Neuronal stem cell (in vitro differentiated cells): ENCODE measurements at regions not wholly inside any gene's neighbourhood (a gene's known extent, or its start where the extent isn't known, plus 50 kb on each side); places are given as distances from the start of the nearest gene placed in this dataset.

Source experiments
- DNase-seq: peaks from one replicate; pipeline ENCODE4 v3.0.0-alpha.2; 2013; ENCODE audit warnings: low spot score
- H2AFZ ChIP-seq: one replicate; pipeline ENCODE4 v1.6.1; 2013; ENCODE audit warnings: mild to moderate bottlenecking, low read length, inconsistent platforms
- H2AK5ac ChIP-seq: 2 replicates; pipeline ENCODE4 v1.6.1; 2013; ENCODE audit warnings: low read depth, mild to moderate bottlenecking, inconsistent platforms, low read length, moderate library complexity, mixed read lengths
- H2BK120ac ChIP-seq: 2 replicates; pipeline ENCODE4 v1.6.1; 2013; ENCODE audit warnings: low read depth, mild to moderate bottlenecking, inconsistent platforms, low read length, moderate library complexity, mixed read lengths
- H2BK12ac ChIP-seq: one replicate; pipeline ENCODE4 v1.6.1; 2013; ENCODE audit warnings: low read length, inconsistent platforms
- H2BK15ac ChIP-seq: 2 replicates; pipeline ENCODE4 v1.6.1; 2013; ENCODE audit warnings: mild to moderate bottlenecking, low read length, inconsistent platforms, mixed read lengths
- H2BK5ac ChIP-seq: one replicate; pipeline ENCODE4 v1.6.1; 2013; ENCODE audit warnings: inconsistent platforms, mild to moderate bottlenecking, low read length, moderate library complexity
- H3K14ac ChIP-seq: one replicate; pipeline ENCODE4 v1.6.1; 2013; ENCODE audit warnings: low read length, inconsistent platforms
- H3K18ac ChIP-seq: 2 replicates; pipeline ENCODE4 v1.6.1; 2013; ENCODE audit warnings: low read length, inconsistent platforms
- H3K23ac ChIP-seq: 2 replicates; pipeline ENCODE4 v1.6.1; 2013; ENCODE audit warnings: low read depth, mild to moderate bottlenecking, mixed read lengths, low read length, inconsistent platforms; ENCODE audit not compliant: poor library complexity
- H3K27ac ChIP-seq: replicated peaks from 3 replicates; pipeline ENCODE4 v1.5.1; 2013; ENCODE audit warnings: low read length, inconsistent platforms
- H3K27me3 ChIP-seq, 3 experiments: 2 replicates each; pipeline ENCODE4 v1.6.1; 2013; ENCODE audit warnings: low read length in 3 of 3, mild to moderate bottlenecking in 2 of 3, inconsistent platforms in 1 of 3, low read depth in 1 of 3, mixed read lengths in 1 of 3, moderate library complexity in 1 of 3; ENCODE audit not compliant: control insufficient read depth in 3 of 3, insufficient read depth in 3 of 3
- H3K36me3 ChIP-seq, 2 donors: replicated peaks in 1 of 2; 2 replicates each; pipeline ENCODE4 v1.6.1; 2013; ENCODE audit warnings: low read length in 2 of 2; ENCODE audit not compliant: control insufficient read depth in 2 of 2, insufficient read depth in 2 of 2
- H3K4ac ChIP-seq: 2 replicates; pipeline ENCODE4 v1.6.1; 2013; ENCODE audit warnings: inconsistent platforms, mild to moderate bottlenecking, low read length, moderate library complexity
- H3K4me1 ChIP-seq, 2 donors: 1 replicate in 1 of 2; 2 replicates in 1 of 2; pipeline ENCODE4 v1.6.1; 2013; ENCODE audit warnings: low read length in 2 of 2, low read depth in 1 of 2; ENCODE audit not compliant: control insufficient read depth in 2 of 2, insufficient read depth in 1 of 2
- H3K4me2 ChIP-seq: one replicate; pipeline ENCODE4 v1.6.1; 2013; ENCODE audit warnings: mild to moderate bottlenecking, low read length, inconsistent platforms; ENCODE audit not compliant: insufficient read depth, poor library complexity, severe bottlenecking
- H3K4me3 ChIP-seq, 2 donors: 2 replicates each; pipeline ENCODE4 v1.5.1; 2013; ENCODE audit warnings: low read length in 2 of 2, mild to moderate bottlenecking in 2 of 2, inconsistent platforms in 1 of 2, moderate library complexity in 1 of 2
- H3K79me1 ChIP-seq: one replicate; pipeline ENCODE4 v1.6.1; 2013; ENCODE audit warnings: low read depth, mild to moderate bottlenecking, inconsistent platforms, low read length, moderate library complexity
- H3K9ac ChIP-seq: one replicate; pipeline ENCODE4 v1.6.1; 2013; ENCODE audit warnings: mild to moderate bottlenecking, low read depth, low read length, inconsistent platforms; ENCODE audit not compliant: poor library complexity
- H3K9me3 ChIP-seq, 2 donors: replicated peaks in 1 of 2; 2 replicates each; pipeline versions ENCODE3 to v1.6.1; 2013; ENCODE audit warnings: low read length in 2 of 2, mild to moderate bottlenecking in 2 of 2, inconsistent platforms in 1 of 2, low read depth in 1 of 2, mixed read lengths in 1 of 2, moderate library complexity in 1 of 2; ENCODE audit not compliant: control insufficient read depth in 2 of 2, insufficient read depth in 1 of 2
- H4K8ac ChIP-seq: one replicate; pipeline ENCODE4 v1.6.1; 2013; ENCODE audit warnings: low read depth, mild to moderate bottlenecking, inconsistent platforms, low read length, moderate library complexity
- H4K91ac ChIP-seq: one replicate; pipeline ENCODE4 v1.6.1; 2013; ENCODE audit warnings: low read length, low read depth, mild to moderate bottlenecking, inconsistent platforms; ENCODE audit not compliant: poor library complexity
- WGBS, 2 donors: extraction: QIAGEN DNeasy Blood & Tissue Kit; methylation state at CpG; one replicate each; pipeline ENCODE4 v1.1.7; 2013; ENCODE audit warnings: missing lambda C conversion rate in 2 of 2, mixed read lengths in 1 of 2; ENCODE audit not compliant: insufficient read length in 2 of 2, insufficient replicate concordance in 1 of 2; ENCODE audit errors: extremely low coverage in 2 of 2; 5-methylcytosine and 5-hydroxymethylcytosine counted together

GRCh38 chr5:79893485-79893884 lies 97.6 kb downstream of the MTX3 start:
- no peak overlapping the region for H3K4me2 ChIP-seq
- H3K18ac ChIP-seq: no peak overlapping the region
- H3K27ac ChIP-seq: no peak overlapping the region
- H3K14ac ChIP-seq: no peak overlapping the region
- H2AFZ ChIP-seq: no peak overlapping the region
- H4K91ac ChIP-seq: no peak overlapping the region
- H2BK120ac ChIP-seq: no peak overlapping the region
- no peaks in the 10 kb centered on the region for H3K4me1 ChIP-seq
- H2BK5ac ChIP-seq: no peak overlapping the region
- H4K8ac ChIP-seq: no peak overlapping the region
- no peak overlapping the region for H3K9ac ChIP-seq
- no peak overlapping the region for H3K4me3 ChIP-seq
- H3K23ac ChIP-seq: no peak overlapping the region
- no peak overlapping the region for H2BK15ac ChIP-seq
- peaks cover 2 to 5% of the 10 kb centered on the region in 2 donors for H3K9me3 ChIP-seq
- no peaks in the 10 kb centered on the region for H3K79me1 ChIP-seq
- H3K4ac ChIP-seq: no peak overlapping the region
- H2AK5ac ChIP-seq: no peak overlapping the region
- H3K36me3 ChIP-seq: no peaks in the 10 kb centered on the region
- no peak for DNase-seq
- WGBS, 2 donors: no CpG with 5 or more reads among the region's 1 CpG
- no peaks in the 10 kb centered on the region for H3K27me3 ChIP-seq
- H2BK12ac ChIP-seq: no peak overlapping the region

DNA sequence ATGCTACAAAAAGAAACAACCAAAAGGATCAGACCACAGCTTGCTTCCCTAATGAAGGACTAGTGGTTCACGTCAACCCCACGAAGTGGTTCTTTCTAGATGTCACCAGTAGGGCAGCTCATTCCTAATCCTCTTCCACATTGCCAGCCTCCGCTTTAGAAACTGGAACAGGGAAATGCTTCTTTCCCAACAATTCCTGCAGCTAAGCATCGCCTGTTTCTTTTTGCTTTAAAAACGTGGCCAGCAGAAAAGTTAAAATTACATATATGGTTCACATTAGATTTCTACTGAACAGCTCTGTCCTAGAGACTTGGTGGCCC lies 100.2 kb downstream of the MTX3 start:
- H3K4me3 ChIP-seq: no peak overlapping the region
- H3K23ac ChIP-seq: no peak overlapping the region
- no peak overlapping the region for H3K4me2 ChIP-seq
- WGBS, 2 donors: no CpG with 5 or more reads among the region's 5 CpGs
- no peak overlapping the region for H2BK120ac ChIP-seq
- peaks cover 2 to 5% of the 10 kb centered on the region in 2 donors for H3K9me3 ChIP-seq
- peak overlapping the region; percentile 26 for H2AFZ ChIP-seq
- H3K27me3 ChIP-seq: no peaks in the 10 kb centered on the region
- H3K4ac ChIP-seq: no peak overlapping the region
- H2AK5ac ChIP-seq: no peak overlapping the region
- no peaks in the 10 kb centered on the region for H3K4me1 ChIP-seq
- no peak for DNase-seq
- H3K14ac ChIP-seq: no peak overlapping the region
- H3K27ac ChIP-seq: no peak overlapping the region
- H3K36me3 ChIP-seq: no peaks in the 10 kb centered on the region
- no peak overlapping the region for H3K18ac ChIP-seq
- no peak overlapping the region for H4K91ac ChIP-seq
- H4K8ac ChIP-seq: no peak overlapping the region
- H3K9ac ChIP-seq: no peak overlapping the region
- H2BK15ac ChIP-seq: no peak overlapping the region
- no peak overlapping the region for H2BK12ac ChIP-seq
- no peak overlapping the region for H2BK5ac ChIP-seq
- H3K79me1 ChIP-seq: no peaks in the 10 kb centered on the region

DNA sequence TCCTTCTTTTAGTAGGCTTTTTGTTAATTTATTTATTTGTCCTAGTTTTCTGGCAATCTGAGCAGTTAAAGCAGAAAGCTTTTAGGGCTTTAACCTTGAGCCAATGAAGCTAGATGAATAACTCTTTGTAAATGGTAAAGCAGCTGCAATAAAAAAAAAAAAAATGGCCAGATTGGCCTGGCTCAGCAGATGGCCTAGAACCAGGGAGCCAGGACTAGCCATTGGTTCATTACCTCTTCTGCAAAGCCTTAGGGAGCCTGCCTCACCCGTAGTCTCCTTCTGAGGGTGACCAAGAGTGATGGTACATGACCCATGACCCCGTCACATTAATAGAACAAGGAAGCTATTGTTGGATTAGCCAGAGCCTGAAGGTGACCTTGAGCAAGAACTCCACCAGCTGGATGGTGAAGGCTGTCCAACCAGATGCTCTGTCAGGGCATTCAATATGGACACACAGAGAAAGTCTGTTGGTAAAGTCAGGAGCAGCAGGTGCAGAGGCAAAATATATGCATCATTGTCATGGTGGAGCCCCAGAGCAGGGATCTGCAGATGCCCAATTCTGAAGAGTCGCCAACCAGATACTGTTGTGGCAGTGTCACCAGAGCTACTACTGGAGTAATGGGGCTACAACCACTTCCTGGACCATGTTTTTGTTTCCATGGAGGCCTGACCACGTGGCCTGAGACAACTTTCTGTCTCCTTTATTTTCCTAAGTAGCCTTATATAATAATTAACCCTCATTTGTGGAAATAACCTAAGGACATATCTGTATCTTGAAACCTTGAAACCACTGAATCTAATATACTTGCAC lies 100.7 kb downstream of the MTX3 start:
- Histone ChIP-seq H3K9me3 (peaks cover 2 to 5% of the 10 kb centered on the region in 2 donors), H3K79me1 (no peaks in the 10 kb centered on the region), H2BK12ac (no peak overlapping the region), H3K27me3 (no peaks in the 10 kb centered on the region), H3K27ac (no peak overlapping the region), H3K36me3 (no peaks in the 10 kb centered on the region), H3K4ac (no peak overlapping the region), H3K4me3 (no peak overlapping the region), H3K4me2 (no peak overlapping the region), H2AK5ac (no peak overlapping the region), H4K8ac (no peak overlapping the region), H2BK15ac (no peak overlapping the region), H3K23ac (no peak overlapping the region), H2AFZ (no peak overlapping the region), H3K9ac (no peak overlapping the region), H3K14ac (no peak overlapping the region), H3K18ac (no peak overlapping the region), H4K91ac (no peak overlapping the region), H2BK120ac (no peak overlapping the region), H2BK5ac (no peak overlapping the region), H3K4me1 (no peaks in the 10 kb centered on the region)
- no peak for DNase-seq
- no CpG with 5 or more reads among the region's 4 CpGs for WGBS, 2 donors

- no peak overlapping the region for H3K9ac ChIP-seq
- no peak overlapping the region for H3K4me3 ChIP-seq
- no peak overlapping the region for H3K4ac ChIP-seq
- H2AFZ ChIP-seq: no peak overlapping the region
- DNase-seq: no peak
- H2BK5ac ChIP-seq: no peak overlapping the region
- no peak overlapping the region for H2BK15ac ChIP-seq
- H2BK12ac ChIP-seq: no peak overlapping the region
- no peaks in the 10 kb centered on the region for H3K36me3 ChIP-seq
- H4K91ac ChIP-seq: no peak overlapping the region
- no peak overlapping the region for H2BK120ac ChIP-seq
- no peak overlapping the region for H3K27ac ChIP-seq
- H3K79me1 ChIP-seq: no peaks in the 10 kb centered on the region
- H3K4me2 ChIP-seq: no peak overlapping the region
- peaks cover 0 to 2% (median 0%) of the 10 kb centered on the region in 3 experiments for H3K27me3 ChIP-seq
- H2AK5ac ChIP-seq: no peak overlapping the region
- peaks cover 2 to 5% of the 10 kb centered on the region in 2 donors for H3K9me3 ChIP-seq
- no peak overlapping the region for H3K14ac ChIP-seq
- H3K4me1 ChIP-seq: no peaks in the 10 kb centered on the region
- H3K23ac ChIP-seq: no peak overlapping the region
- H4K8ac ChIP-seq: no peak overlapping the region
- no peak overlapping the region for H3K18ac ChIP-seq
- whole genome bisulfite sequencing, 2 donors: no CpG with 5 or more reads among the region's 2 CpGs
Measured at GRCh38 chr5:79888643-79889042, 102.4 kb downstream of the MTX3 start.
